ENCODE measurements at regions not wholly inside any gene's neighbourhood (a gene's known extent, or its start where the extent isn't known, plus 50 kb on each side); places are given as distances from the start of the nearest gene placed in this dataset.

DNA sequence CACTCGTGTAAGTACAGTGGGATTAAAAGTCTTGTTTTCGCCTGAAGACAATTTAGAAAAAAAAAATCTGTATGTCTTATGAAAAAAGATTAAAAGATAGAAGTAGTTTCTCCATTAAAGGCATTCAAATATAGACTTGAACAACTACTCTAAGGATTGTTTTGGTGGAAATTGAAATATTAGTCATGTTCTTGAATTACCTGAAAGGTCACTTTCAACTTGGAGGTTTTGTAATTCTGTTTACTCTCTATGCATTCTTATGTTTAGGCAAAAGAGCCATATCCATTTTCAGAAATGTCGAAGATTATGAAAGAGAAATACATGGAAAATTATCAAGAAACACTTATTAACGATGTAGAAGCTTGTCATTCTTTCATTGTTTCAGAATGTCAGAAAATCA lies 373.7 kb downstream of the ARL4A start:
- DNase-seq (ENCODE audit: low read depth) = no peak
- no peaks in the 10 kb centered on the region for H3K36me3 ChIP-seq (ENCODE audit: control insufficient read depth, insufficient read depth, low read length, severe bottlenecking)

DNA sequence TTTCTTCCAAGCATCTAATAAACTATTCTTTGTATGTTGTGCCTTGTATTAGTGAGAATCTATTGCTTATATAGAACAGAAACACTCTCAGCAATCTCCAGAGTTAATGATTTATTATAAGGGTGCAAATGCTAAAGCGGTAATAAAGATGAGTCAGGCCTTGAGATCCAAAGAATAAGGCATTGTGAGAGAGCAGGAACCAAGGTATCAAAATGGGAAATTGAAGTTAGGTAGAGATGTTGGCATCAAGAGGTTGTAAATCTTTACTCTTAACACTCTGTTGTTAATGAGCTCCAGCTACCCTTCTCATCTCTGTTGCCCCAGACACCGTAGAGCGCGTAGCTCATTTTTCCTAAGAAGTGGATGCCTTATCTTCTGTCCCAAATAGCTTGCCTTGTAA lies 375.2 kb downstream of the ARL4A start:
- no peak for DNase-seq (ENCODE audit: low read depth)
- Histone ChIP-seq H3K4me1 (ENCODE audit: control insufficient read depth, insufficient read depth, low read length) (no peaks in the 10 kb centered on the region), H3K4me3 (ENCODE audit: low read length) (no peak overlapping the region), H3K9ac (ENCODE audit: low read length) (no peak overlapping the region), H3K36me3 (ENCODE audit: control insufficient read depth, insufficient read depth, low read length, severe bottlenecking) (no peaks in the 10 kb centered on the region), H3K9me3 (ENCODE audit: control insufficient read depth, low read length) (no peaks in the 10 kb centered on the region), H3K27me3 (replicated peaks; ENCODE audit: control insufficient read depth, insufficient read depth, low read length) (no peaks in the 10 kb centered on the region)

More for the DNA sequence above, 373.7 kb downstream of the ARL4A start:
- Histone ChIP-seq H3K9ac (ENCODE audit: low read length) (no peak overlapping the region), H3K9me3 (ENCODE audit: control insufficient read depth, low read length) (no peaks in the 10 kb centered on the region), H3K4me3 (ENCODE audit: low read length) (no peak overlapping the region), H3K4me1 (ENCODE audit: control insufficient read depth, insufficient read depth, low read length) (no peaks in the 10 kb centered on the region), H3K27me3 (replicated peaks; ENCODE audit: control insufficient read depth, insufficient read depth, low read length) (no peaks in the 10 kb centered on the region)

DNA sequence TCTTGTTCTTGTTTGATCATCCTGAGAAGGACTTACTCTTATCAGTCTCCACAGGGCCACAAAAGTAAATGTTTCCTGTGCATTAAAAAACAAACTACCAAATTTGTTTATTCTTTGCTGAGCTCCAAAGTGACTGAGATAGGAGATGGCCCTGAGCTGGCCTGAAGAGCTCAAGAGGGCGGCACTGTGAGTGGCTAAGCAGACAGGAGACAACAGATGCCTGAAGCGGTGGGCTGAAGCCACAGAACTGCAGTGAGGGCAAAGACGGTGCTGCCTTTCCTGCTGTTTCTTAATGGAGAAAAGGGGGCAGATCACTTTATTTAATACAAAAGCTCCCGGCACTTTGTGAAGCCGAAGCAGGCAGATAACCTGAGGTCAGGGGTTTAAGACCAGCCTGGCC lies 379.6 kb downstream of the ARL4A start:
- Histone ChIP-seq H3K4me3 (ENCODE audit: low read length) (no peak overlapping the region), H3K4me1 (ENCODE audit: control insufficient read depth, insufficient read depth, low read length) (no peaks in the 10 kb centered on the region), H3K9me3 (ENCODE audit: control insufficient read depth, low read length) (no peaks in the 10 kb centered on the region), H3K36me3 (ENCODE audit: control insufficient read depth, insufficient read depth, low read length, severe bottlenecking) (no peaks in the 10 kb centered on the region), H3K27me3 (replicated peaks; ENCODE audit: control insufficient read depth, insufficient read depth, low read length) (no peaks in the 10 kb centered on the region), H3K9ac (ENCODE audit: low read length) (no peak overlapping the region)
- no peak for DNase-seq (ENCODE audit: low read depth)

DNA sequence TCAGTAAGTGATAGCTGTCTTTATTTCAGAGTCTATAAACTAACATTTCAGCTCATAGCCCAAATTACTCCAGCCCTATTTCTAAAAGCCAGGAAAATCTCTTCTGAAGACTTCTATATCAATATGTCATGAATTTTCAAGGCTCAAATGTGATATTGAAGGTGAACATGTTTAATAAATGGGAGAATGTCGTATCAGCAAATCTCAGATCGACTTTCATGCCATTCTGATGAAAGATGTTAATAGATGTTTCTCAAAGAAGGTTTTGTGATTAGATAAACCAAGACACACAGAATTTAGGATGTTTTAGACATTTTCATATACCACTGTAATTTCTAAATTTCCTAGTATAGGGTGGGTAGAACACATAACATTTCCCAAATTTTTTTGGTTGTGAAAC lies 380.6 kb downstream of the ARL4A start:
- H3K36me3 ChIP-seq (ENCODE audit: control insufficient read depth, insufficient read depth, low read length, severe bottlenecking) = no peaks in the 10 kb centered on the region
- no peak overlapping the region for H3K9ac ChIP-seq (ENCODE audit: low read length)
- DNase-seq (ENCODE audit: low read depth) = no peak
- no peaks in the 10 kb centered on the region for H3K27me3 ChIP-seq (replicated peaks; ENCODE audit: control insufficient read depth, insufficient read depth, low read length)
- H3K9me3 ChIP-seq (ENCODE audit: control insufficient read depth, low read length) = no peaks in the 10 kb centered on the region
- no peaks in the 10 kb centered on the region for H3K4me1 ChIP-seq (ENCODE audit: control insufficient read depth, insufficient read depth, low read length)
- no peak overlapping the region for H3K4me3 ChIP-seq (ENCODE audit: low read length)

DNA sequence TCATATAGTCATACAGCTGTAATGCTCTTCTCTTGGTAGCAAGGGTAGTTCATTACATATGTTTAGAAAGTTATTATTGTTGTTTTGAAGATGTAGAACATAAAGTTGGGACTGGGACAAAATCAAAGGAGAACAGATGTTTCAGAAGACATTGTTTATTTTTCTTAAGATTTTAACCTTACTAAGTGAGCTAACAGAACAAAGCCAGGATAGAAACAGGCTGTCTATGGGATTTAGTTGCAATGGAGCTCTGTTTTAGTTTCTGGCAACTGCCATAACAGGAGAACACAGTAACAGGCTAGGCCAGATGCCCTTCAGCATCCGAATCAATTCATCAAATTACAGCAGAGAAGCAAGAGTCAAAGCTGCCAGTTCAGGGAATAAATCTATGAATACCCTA lies 382.4 kb downstream of the ARL4A start:
- Histone ChIP-seq H3K4me3 (ENCODE audit: low read length) (no peak overlapping the region), H3K9me3 (ENCODE audit: control insufficient read depth, low read length) (no peaks in the 10 kb centered on the region), H3K4me1 (ENCODE audit: control insufficient read depth, insufficient read depth, low read length) (no peaks in the 10 kb centered on the region), H3K9ac (ENCODE audit: low read length) (no peak overlapping the region), H3K36me3 (ENCODE audit: control insufficient read depth, insufficient read depth, low read length, severe bottlenecking) (no peaks in the 10 kb centered on the region), H3K27me3 (replicated peaks; ENCODE audit: control insufficient read depth, insufficient read depth, low read length) (no peaks in the 10 kb centered on the region)
- DNase-seq (ENCODE audit: low read depth) = peak; percentile 51

DNA sequence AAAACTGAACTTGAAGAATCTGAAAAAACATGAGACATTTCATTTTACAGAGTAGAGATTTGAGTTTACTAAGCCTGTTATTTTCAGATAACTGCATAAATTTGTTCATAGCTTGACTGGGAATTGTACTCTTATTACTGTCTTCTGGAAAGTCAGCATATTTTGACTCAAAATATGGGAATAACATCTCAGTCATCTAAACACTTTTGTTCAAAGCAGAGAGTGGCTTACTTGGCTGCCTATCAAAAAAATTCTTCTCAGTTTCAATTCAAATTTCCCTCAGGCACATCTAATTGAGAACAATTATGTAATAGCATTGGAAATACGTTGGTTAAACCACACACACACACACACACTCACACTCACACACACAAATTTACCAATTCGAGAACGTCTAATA lies 384.6 kb downstream of the ARL4A start:
- peak; percentile 41 for DNase-seq (ENCODE audit: low read depth)
- no peak overlapping the region for H3K9ac ChIP-seq (ENCODE audit: low read length)
- no peaks in the 10 kb centered on the region for H3K36me3 ChIP-seq (ENCODE audit: control insufficient read depth, insufficient read depth, low read length, severe bottlenecking)
- H3K4me1 ChIP-seq (ENCODE audit: control insufficient read depth, insufficient read depth, low read length) = no peaks in the 10 kb centered on the region
- no peaks in the 10 kb centered on the region for H3K9me3 ChIP-seq (ENCODE audit: control insufficient read depth, low read length)
- H3K27me3 ChIP-seq (replicated peaks; ENCODE audit: control insufficient read depth, insufficient read depth, low read length) = no peaks in the 10 kb centered on the region
- H3K4me3 ChIP-seq (ENCODE audit: low read length) = no peak overlapping the region

- Histone ChIP-seq H3K36me3 (ENCODE audit: control insufficient read depth, insufficient read depth, low read length, severe bottlenecking) (no peaks in the 10 kb centered on the region), H3K4me3 (ENCODE audit: low read length) (no peak overlapping the region), H3K27me3 (replicated peaks; ENCODE audit: control insufficient read depth, insufficient read depth, low read length) (no peaks in the 10 kb centered on the region), H3K9ac (ENCODE audit: low read length) (no peak overlapping the region), H3K9me3 (ENCODE audit: control insufficient read depth, low read length) (no peaks in the 10 kb centered on the region), H3K4me1 (ENCODE audit: control insufficient read depth, insufficient read depth, low read length) (no peaks in the 10 kb centered on the region)
- DNase-seq (ENCODE audit: low read depth) = peak; percentile 23
These were observed 390.0 kb downstream of the ARL4A start for GRCh38 chr7:13077466-13077865.

DNA sequence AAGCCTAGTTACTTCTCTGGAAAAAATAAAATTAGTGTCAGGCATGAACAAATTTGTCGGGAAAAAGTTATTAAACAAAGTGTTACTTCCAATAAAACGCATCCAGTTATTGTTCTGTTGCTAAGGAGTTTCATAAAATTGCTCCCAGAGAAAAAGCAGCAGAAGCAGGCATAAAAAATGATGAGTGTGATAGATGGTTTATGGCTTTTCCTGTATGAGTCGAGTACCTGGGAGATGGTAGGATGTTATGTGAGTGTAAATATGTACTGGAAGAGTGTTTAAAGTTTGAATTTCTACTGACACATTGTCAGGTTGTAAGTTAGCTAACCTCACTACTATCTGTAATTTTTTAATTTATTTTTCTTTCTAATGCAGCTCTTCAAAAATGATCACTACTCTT lies 390.7 kb downstream of the ARL4A start:
- Histone ChIP-seq H3K9me3 (ENCODE audit: control insufficient read depth, low read length) (no peaks in the 10 kb centered on the region), H3K36me3 (ENCODE audit: control insufficient read depth, insufficient read depth, low read length, severe bottlenecking) (no peaks in the 10 kb centered on the region), H3K9ac (ENCODE audit: low read length) (no peak overlapping the region), H3K27me3 (replicated peaks; ENCODE audit: control insufficient read depth, insufficient read depth, low read length) (no peaks in the 10 kb centered on the region), H3K4me3 (ENCODE audit: low read length) (no peak overlapping the region), H3K4me1 (ENCODE audit: control insufficient read depth, insufficient read depth, low read length) (no peaks in the 10 kb centered on the region)
- no peak for DNase-seq (ENCODE audit: low read depth)

DNA sequence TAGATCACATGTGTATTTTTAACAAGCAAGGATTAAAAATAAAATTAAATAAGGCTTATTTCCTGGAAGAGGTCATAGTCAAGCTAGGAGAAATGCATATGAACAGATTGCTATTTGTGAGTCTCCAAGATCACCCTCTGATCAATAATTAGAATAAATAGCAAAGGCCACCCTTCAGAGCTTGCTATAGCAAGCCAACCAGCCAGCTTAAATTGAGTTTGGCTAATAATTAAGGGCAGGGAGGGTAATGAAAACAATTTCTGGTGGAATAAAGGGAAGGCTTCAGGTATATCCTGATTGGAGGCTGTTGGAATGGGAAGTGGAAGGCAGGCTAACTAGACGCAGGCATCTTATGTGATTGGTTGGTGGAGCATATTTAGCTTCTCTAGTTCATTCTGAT lies 403.5 kb downstream of the ARL4A start:
- Histone ChIP-seq H3K9ac (ENCODE audit: low read length) (no peak overlapping the region), H3K27me3 (replicated peaks; ENCODE audit: control insufficient read depth, insufficient read depth, low read length) (no peaks in the 10 kb centered on the region), H3K36me3 (ENCODE audit: control insufficient read depth, insufficient read depth, low read length, severe bottlenecking) (no peaks in the 10 kb centered on the region), H3K4me3 (ENCODE audit: low read length) (no peak overlapping the region), H3K9me3 (ENCODE audit: control insufficient read depth, low read length) (no peaks in the 10 kb centered on the region), H3K4me1 (ENCODE audit: control insufficient read depth, insufficient read depth, low read length) (no peaks in the 10 kb centered on the region)
- no peak for DNase-seq (ENCODE audit: low read depth)

- Histone ChIP-seq H3K9ac (ENCODE audit: low read length) (no peak overlapping the region), H3K27me3 (replicated peaks; ENCODE audit: control insufficient read depth, insufficient read depth, low read length) (no peaks in the 10 kb centered on the region), H3K9me3 (ENCODE audit: control insufficient read depth, low read length) (no peaks in the 10 kb centered on the region), H3K36me3 (ENCODE audit: control insufficient read depth, insufficient read depth, low read length, severe bottlenecking) (no peaks in the 10 kb centered on the region), H3K4me1 (ENCODE audit: control insufficient read depth, insufficient read depth, low read length) (no peaks in the 10 kb centered on the region), H3K4me3 (ENCODE audit: low read length) (no peak overlapping the region)
- DNase-seq (ENCODE audit: low read depth) = no peak
These were observed 404.7 kb downstream of the ARL4A start for GRCh38 chr7:13091974-13092707.

DNA sequence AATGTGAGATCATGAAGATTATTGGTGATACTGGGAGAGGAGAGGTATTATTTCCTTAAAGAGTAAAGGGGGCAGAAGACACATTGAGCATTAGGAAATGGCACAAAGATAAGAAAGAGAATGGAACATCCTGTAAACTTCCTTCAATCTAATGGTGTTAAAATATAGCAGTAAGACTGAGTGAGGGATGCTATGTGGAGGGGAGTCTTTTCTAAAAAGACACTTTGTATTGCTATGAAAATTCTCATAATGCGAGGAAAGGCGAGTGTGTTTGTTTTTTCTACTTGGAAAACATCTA lies 405.2 kb downstream of the ARL4A start:
- Histone ChIP-seq H3K4me3 (ENCODE audit: low read length) (no peak overlapping the region), H3K9ac (ENCODE audit: low read length) (no peak overlapping the region), H3K27me3 (replicated peaks; ENCODE audit: control insufficient read depth, insufficient read depth, low read length) (no peaks in the 10 kb centered on the region), H3K4me1 (ENCODE audit: control insufficient read depth, insufficient read depth, low read length) (no peaks in the 10 kb centered on the region), H3K9me3 (ENCODE audit: control insufficient read depth, low read length) (no peaks in the 10 kb centered on the region), H3K36me3 (ENCODE audit: control insufficient read depth, insufficient read depth, low read length, severe bottlenecking) (no peaks in the 10 kb centered on the region)
- DNase-seq (ENCODE audit: low read depth) = no peak

- no peak overlapping the region for H3K9ac ChIP-seq (ENCODE audit: low read length)
- no peaks in the 10 kb centered on the region for H3K27me3 ChIP-seq (replicated peaks; ENCODE audit: control insufficient read depth, insufficient read depth, low read length)
These were observed 405.7 kb downstream of the ARL4A start for GRCh38 chr7:13093160-13093559.

More at GRCh38 chr7:13093160-13093559, 405.7 kb downstream of the ARL4A start:
- DNase-seq (ENCODE audit: low read depth) = no peak
- no peak overlapping the region for H3K4me3 ChIP-seq (ENCODE audit: low read length)
- H3K4me1 ChIP-seq (ENCODE audit: control insufficient read depth, insufficient read depth, low read length) = no peaks in the 10 kb centered on the region
- H3K9me3 ChIP-seq (ENCODE audit: control insufficient read depth, low read length) = no peaks in the 10 kb centered on the region
- no peaks in the 10 kb centered on the region for H3K36me3 ChIP-seq (ENCODE audit: control insufficient read depth, insufficient read depth, low read length, severe bottlenecking)
